GM19193 (cell line): ENCODE measurements at regions not wholly inside any gene's neighbourhood (a gene's known extent, or its start where the extent isn't known, plus 50 kb on each side); places are given as distances from the start of the nearest gene placed in this dataset.

ENCODE experiments used
- POLR2A ChIP-seq: IDR thresholded peaks from 4 replicates; pipeline ENCODE4 v1.6.1; 2011; ENCODE audit not compliant: insufficient read depth, insufficient read length; ENCODE audit errors: extremely low read depth

GRCh38 chr5:173667702-173668101 lies 51.3 kb upstream of the BOD1 start:
- TF ChIP-seq POLR2A = no peak

DNA sequence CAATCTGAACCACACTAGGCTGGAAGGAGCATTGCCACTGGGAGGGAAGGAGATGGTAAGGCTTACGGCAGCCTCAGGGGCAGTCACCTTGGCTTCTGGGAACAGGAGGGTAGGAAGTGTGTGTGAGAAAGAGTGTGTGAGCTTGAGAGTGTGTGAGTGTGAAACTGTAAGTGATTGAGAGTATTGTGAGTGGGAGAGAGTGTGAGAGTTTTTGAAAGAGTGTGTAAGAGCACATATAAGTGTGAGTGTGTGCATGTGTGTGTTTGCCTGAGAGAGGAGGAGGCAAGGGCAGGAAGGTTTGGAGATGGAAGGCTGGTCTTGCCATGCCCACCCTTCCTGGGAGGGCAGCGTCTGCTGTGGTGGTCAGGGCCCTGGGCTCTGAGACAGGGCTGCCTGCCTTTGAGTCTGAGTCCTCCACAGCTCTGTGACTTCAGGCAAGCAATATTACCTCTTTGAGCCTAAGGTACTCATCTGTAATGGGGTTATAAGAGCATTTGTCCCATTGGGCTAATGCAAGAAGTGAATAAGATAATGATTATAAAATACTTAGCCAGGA lies 51.9 kb upstream of the BOD1 start:
- no peak for TF ChIP-seq POLR2A

- no peak for TF ChIP-seq POLR2A
Measured at GRCh38 chr5:173668910-173669309, 52.5 kb upstream of the BOD1 start.

GRCh38 chr5:173669483-173669882 lies 53.0 kb upstream of the BOD1 start:
- TF ChIP-seq POLR2A = no peak

DNA sequence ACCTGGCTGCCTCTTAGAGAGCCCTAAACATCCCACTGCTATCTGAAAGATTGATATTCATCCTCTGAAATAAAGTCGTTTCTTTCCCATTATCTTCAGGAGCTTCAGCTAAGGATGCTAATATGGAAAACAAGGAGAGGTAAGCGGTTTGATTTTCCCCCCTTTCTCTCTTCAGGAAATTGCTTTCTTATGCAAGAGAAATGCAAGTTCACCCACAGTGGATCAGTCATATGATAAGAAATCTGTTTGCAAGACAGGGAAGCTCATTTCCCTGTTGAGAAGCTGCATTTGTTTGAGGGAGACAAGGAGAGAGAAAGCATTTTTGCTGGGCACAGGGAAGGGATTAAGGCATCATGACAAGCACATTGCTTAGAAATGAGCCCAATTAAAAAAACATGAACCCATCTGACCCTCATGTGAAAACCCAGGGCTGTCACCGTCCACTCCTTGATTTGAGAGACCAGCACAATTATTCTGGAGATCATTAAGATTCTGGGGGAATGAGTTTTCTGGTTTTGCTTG lies 53.7 kb upstream of the BOD1 start:
- no peak for TF ChIP-seq POLR2A

DNA sequence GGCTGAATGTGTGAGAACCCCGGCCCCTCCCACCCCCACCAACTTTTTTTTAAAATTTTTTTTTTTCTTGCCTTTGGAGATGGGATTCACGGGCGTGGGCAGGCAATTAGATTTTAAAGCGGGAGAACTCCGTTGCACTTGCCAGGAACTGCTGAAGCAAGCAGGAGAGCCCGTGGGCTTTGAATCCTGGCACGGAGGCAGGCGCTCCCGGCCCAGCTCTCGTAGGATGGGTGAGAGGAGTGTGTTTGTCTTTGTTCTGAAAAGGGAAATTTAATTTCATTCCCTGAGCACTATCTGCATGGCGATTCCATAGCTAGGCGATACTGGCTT lies 54.3 kb upstream of the BOD1 start:
- no peak for TF ChIP-seq POLR2A

DNA sequence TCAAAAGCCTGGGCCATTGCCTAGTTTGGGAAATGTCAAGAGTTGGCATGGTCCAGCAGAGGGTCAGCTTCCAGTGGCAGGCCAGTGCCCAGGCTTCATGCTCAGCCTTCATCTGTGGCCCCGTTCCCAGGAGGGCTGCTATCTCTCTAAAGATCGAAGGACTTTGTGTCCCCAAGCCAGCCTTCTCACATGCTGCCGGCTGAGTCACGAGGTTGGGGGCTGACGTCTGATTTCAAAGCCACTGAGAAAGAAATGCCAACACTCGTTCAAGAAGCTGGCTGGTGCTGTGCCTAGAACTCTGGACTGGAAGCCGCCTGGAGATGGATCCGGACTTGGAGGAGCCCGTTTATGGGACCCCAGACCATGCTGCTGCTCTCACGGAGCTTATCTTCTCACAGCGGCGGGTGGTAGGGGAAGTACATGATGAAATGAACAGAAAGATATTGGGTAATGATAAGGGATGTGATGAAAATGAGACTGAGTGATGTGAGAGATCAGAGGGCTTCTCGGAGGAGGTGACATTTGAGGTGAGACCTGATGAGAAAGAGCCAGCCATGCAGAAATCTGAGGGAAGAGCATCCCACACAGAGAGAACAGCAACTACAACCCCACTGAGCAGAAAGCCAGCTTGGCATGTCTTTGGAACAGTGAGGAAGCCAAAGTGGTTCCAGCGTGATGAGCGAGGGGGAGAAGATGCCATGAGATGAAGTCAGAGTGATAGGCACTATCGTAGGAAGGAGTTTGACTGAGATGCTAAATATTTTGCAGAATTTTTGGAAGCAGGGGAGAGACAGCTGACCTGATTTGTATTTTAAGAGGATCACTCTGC lies 54.9 kb upstream of the BOD1 start:
- TF ChIP-seq POLR2A = no peak

GRCh38 chr5:173672166-173672565 lies 55.7 kb upstream of the BOD1 start:
- no peak for TF ChIP-seq POLR2A

- no peak for TF ChIP-seq POLR2A
Measured at GRCh38 chr5:173672891-173673290, 56.4 kb upstream of the BOD1 start.

DNA sequence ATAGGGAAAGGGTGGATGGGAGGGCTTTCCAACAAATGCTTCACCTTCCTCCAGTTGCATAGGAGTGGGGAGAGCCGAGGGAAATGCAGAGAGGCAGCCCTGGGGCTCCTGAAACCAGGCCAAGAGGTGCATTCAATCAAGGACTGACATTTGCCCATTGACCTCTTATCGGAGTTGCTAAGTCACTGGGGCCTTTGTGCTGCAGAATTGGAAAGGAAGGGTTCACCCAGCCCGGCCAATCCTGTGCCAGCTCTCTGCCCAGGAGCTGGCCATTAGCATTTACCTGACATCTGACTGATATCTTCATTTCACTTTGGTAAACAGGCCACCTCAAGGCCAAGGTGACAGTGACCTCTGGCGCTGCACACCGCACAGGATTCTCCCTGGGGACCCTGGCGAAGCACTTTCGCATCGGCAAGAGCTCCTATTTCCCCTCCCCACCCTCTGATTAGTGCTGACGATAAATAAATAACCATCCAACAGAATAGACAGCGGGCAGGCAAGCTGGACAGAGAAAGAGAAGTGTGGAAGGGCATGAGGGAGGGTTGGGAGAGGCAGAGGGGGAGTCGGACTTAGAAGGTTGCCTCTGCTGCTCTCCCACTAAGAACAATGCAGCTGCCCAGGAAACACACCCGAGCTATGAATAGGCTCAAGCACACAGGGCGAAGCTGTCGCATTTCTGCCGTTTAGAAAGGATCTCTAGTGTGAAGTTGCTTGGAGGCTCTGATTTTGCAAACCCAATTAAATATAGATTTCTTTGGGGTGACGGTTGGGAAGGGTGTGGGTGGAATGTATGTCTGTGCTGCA lies 57.0 kb upstream of the BOD1 start:
- TF ChIP-seq POLR2A = no peak

DNA sequence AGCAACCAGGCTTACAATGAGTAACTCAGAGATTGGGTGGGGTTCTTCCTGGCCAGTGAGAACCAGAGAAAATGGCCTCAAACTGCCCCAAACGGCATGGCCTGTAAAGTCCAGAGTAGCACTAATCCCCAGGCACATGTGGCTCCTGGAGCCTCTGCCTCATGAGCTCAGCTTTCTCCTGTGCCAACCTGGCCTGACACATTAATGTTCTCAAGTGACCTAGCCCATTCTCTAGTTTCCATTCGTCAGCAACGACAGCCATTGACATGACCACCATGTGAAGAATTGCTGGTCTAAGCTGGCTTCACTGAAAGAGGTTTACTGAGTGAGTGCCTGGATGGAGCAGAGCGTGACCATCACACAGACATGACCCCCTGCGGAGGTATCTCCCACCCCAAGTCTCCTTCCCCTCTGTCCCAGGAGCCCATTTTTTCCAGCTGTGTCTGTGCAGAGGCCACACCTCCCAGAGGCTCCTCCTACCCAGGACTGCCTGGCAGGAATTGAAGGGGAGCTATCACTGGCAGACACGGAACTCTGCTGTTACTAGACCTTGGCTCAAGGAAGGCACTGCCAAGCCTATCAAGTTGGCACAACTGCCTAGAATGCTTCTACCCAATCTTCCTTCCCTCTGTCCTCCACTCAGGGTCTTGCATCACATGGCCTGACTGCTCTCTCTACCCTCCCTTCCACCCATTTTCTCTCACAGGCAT lies 59.0 kb upstream of the BOD1 start:
- TF ChIP-seq POLR2A = no peak

GRCh38 chr5:173676375-173676774 lies 59.9 kb upstream of the BOD1 start:
- TF ChIP-seq POLR2A = no peak

GRCh38 chr5:173677125-173677672 lies 60.7 kb upstream of the BOD1 start:
- no peak for TF ChIP-seq POLR2A

DNA sequence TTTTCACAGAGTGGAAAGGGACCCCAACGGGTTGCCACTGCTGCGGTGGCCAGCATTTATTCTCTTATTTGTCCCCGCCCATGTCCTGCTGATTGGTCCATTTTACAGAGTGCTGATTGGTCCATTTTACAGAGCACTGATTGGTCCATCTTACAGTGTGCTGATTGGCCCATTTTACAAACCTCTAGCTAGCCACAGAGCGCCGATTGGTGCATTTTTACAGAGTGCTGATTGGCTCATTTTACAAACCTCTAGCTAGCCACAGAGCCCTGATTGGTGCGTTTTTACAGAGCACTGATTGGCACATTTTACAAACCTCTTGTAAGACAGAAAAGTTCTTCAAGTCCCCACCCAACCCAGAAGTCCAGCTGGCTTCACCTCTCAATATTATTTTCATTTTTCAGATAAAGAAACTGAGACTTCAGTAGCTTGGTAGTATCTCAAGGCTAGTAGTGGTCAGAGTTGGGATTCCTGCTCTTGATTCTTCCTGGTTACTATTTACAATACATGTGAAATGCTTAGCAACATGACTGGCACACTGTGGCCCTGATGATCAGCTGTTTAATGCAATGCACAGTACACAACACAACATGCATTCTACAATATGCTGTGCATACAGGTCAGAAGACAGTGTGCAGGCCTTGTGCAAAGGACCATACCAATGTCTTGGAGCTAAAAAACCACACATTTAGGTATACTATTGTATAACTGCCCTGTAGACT lies 63.6 kb upstream of the BOD1 start:
- TF ChIP-seq POLR2A = no peak
